SK-N-SH (cell line): ENCODE measurements at regions not wholly inside any gene's neighbourhood (a gene's known extent, or its start where the extent isn't known, plus 50 kb on each side); places are given as distances from the start of the nearest gene placed in this dataset.
"Not testable (repeated sequence)": the region's sequence is repeated elsewhere in the genome, so short reads cannot be mapped to it uniquely, and the experiment has no call there.

ENCODE experiments used
- CTCF ChIA-PET: fragments of 300-600, 350-600 bp; formaldehyde crosslinking; extraction: SDS; loops from one replicate; lab custom pipeline; 2021; lab: Yijun Ruan, JAX
- POLR2A ChIA-PET: fragments of 350-600 bp; sonication (Branson Sonifier 250); formaldehyde crosslinking; extraction: SDS; loops from one replicate; lab custom pipeline; 2020; ENCODE audit warnings: antibody characterized with exemption, inconsistent platforms; lab: Yijun Ruan, JAX
- DNase-seq: peaks from one replicate; pipeline ENCODE4 v3.0.0; 2012
- H2AFZ ChIP-seq: fragments of 200-600 bp; sonication (generic); 2 replicates; pipeline ENCODE4 v1.8.1; 2016; ENCODE audit warnings: antibody characterized with exemption, mild to moderate bottlenecking, low read depth
- H3F3A ChIP-seq: fragments of 200-600 bp; sonication (generic); replicated peaks from 2 replicates; pipeline ENCODE3; 2016; ENCODE audit warnings: antibody characterized with exemption, mild to moderate bottlenecking; ENCODE audit not compliant: insufficient read depth
- H3K27ac ChIP-seq, 2 experiments: fragments of 200-500 bp in 1 of 2; fragments of 200-600 bp in 1 of 2; sonication (Bioruptor generic) in 1 of 2; sonication (generic), shearing (Covaris generic) in 1 of 2; 2 replicates each; pipeline versions ENCODE4 v1.5.1 to v1.6.1; 2014 to 2016; ENCODE audit warnings: low read depth in 2 of 2, inconsistent platforms in 1 of 2, low read length in 1 of 2, mild to moderate bottlenecking in 1 of 2, mixed read lengths in 1 of 2
- H3K27me3 ChIP-seq: fragments of 200-600 bp; sonication (generic), shearing (Covaris generic); 2 replicates; pipeline ENCODE4 v1.6.1; 2016; ENCODE audit warnings: mixed run types; ENCODE audit not compliant: insufficient read depth
- H3K36me3 ChIP-seq, 2 experiments: fragments of 200-500 bp in 1 of 2; fragments of 200-600 bp in 1 of 2; sonication (Bioruptor generic) in 1 of 2; sonication (generic) in 1 of 2; replicated peaks in 1 of 2; 2 replicates each; pipeline versions ENCODE3 to v1.5.1; 2014 to 2016; ENCODE audit warnings: low read length in 1 of 2, mild to moderate bottlenecking in 1 of 2; ENCODE audit not compliant: insufficient read depth in 2 of 2, control insufficient read depth in 1 of 2
- H3K4me1 ChIP-seq, 2 experiments: fragments of 200-500 bp in 1 of 2; fragments of 200-600 bp in 1 of 2; sonication (Bioruptor generic) in 1 of 2; sonication (generic), shearing (Covaris generic) in 1 of 2; 2 replicates each; pipeline versions ENCODE4 v1.5.1 to v1.6.1; 2014 to 2016; ENCODE audit warnings: low read depth in 1 of 2, low read length in 1 of 2, mixed run types in 1 of 2; ENCODE audit not compliant: insufficient read depth in 2 of 2, control insufficient read depth in 1 of 2
- H3K4me2 ChIP-seq: fragments of 200-600 bp; sonication (generic), shearing (Covaris generic); 2 replicates; pipeline ENCODE4 v1.6.1; 2017; ENCODE audit warnings: mixed run types
- H3K4me3 ChIP-seq, 2 experiments: fragments of 200-500 bp in 1 of 2; fragments of 200-600 bp in 1 of 2; sonication (Bioruptor generic) in 1 of 2; sonication (generic), shearing (Covaris generic) in 1 of 2; 2 replicates each; pipeline versions ENCODE4 v1.5.1 to v1.8.1; 2014 to 2016; ENCODE audit warnings: low read depth in 2 of 2, inconsistent platforms in 1 of 2, low read length in 1 of 2, mild to moderate bottlenecking in 1 of 2, mixed read lengths in 1 of 2, moderate library complexity in 1 of 2
- H3K79me2 ChIP-seq: fragments of 200-600 bp; sonication (generic); 2 replicates; pipeline ENCODE4 v1.8.1; 2017; ENCODE audit warnings: mild to moderate bottlenecking; ENCODE audit not compliant: insufficient read depth
- H3K9ac ChIP-seq: fragments of 200-600 bp; sonication (generic); 2 replicates; pipeline ENCODE4 v1.6.1; 2017; ENCODE audit warnings: mixed run types
- H3K9me2 ChIP-seq: fragments of 200-600 bp; sonication (generic); 2 replicates; pipeline ENCODE4 v1.6.1; 2017; ENCODE audit warnings: mixed run types
- H3K9me3 ChIP-seq: fragments of 200-600 bp; sonication (generic); 2 replicates; pipeline ENCODE4 v1.6.1; 2017; ENCODE audit warnings: mixed run types, mild to moderate bottlenecking, moderate library complexity
- H4K20me1 ChIP-seq: fragments of 200-600 bp; sonication (generic); 2 replicates; pipeline ENCODE4 v1.6.1; 2017; ENCODE audit warnings: mild to moderate bottlenecking, mixed run types; ENCODE audit not compliant: insufficient read depth
- FOXM1 ChIP-seq: IDR thresholded peaks from 2 replicates; pipeline ENCODE4 v1.4.0; 2012; ENCODE audit warnings: low read depth, mild to moderate bottlenecking
- MXI1 ChIP-seq: IDR thresholded peaks from 2 replicates; pipeline ENCODE4 v1.6.1; 2012; ENCODE audit warnings: mild to moderate bottlenecking, low read depth, low read length, improper control_type of control experiment
- RCOR1 ChIP-seq: fragments of 150-350 bp; IDR thresholded peaks from 2 replicates; pipeline ENCODE4 v1.6.1; 2017; ENCODE audit warnings: antibody characterized with exemption, low read length
- REST ChIP-seq: IDR thresholded peaks from 2 replicates; pipeline ENCODE4 v1.6.1; 2012; ENCODE audit warnings: mild to moderate bottlenecking, low read depth, low read length, moderate library complexity
- WGBS: methylation state at CpG from one replicate; pipeline ENCODE4 v1.1.6; 2017; ENCODE audit warnings: low lambda C conversion rate; 5-methylcytosine and 5-hydroxymethylcytosine counted together
- TF ChIP-seq, protein P1 (sequence below): IDR thresholded peaks from 2 replicates; pipeline ENCODE4 v1.4.0; 2012; ENCODE audit warnings: low read depth, borderline replicate concordance

DNA sequence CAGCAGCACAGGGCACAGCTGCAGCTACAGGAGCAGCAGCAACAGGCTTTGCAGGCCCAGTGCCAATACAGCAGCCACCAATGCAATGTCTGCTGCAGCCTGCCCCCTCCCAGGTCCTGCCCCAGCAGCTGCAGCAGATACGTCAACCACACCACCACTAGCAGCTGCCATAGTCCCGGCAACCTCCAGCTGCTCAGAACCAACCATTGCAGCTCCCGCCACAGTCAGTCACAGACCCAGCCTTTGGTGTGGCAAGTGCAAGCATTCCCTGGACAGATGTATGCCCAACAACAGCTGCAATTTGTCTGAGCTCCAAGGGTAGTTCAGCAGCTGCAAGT is 53.3 kb upstream of the TUBA3E start:
- TF ChIP-seq REST (no peak), RCOR1 (no peak), FOXM1 (no peak), MXI1 (no peak)
- TF ChIP-seq, protein P1, sequence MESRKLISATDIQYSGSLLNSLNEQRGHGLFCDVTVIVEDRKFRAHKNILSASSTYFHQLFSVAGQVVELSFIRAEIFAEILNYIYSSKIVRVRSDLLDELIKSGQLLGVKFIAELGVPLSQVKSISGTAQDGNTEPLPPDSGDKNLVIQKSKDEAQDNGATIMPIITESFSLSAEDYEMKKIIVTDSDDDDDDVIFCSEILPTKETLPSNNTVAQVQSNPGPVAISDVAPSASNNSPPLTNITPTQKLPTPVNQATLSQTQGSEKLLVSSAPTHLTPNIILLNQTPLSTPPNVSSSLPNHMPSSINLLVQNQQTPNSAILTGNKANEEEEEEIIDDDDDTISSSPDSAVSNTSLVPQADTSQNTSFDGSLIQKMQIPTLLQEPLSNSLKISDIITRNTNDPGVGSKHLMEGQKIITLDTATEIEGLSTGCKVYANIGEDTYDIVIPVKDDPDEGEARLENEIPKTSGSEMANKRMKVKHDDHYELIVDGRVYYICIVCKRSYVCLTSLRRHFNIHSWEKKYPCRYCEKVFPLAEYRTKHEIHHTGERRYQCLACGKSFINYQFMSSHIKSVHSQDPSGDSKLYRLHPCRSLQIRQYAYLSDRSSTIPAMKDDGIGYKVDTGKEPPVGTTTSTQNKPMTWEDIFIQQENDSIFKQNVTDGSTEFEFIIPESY = no peak
- DNase-seq = peak; percentile 44
- Histone ChIP-seq H3K36me3 (no peaks in the 10 kb centered on the region), H3K79me2 (no peaks in the 10 kb centered on the region), H3K4me2 (no peak overlapping the region), H3F3A (no peaks in the 10 kb centered on the region), H3K4me1 (peaks cover 0 to 12% of the 10 kb centered on the region in 2 experiments; a peak in 1 of 4 replicates), H4K20me1 (no peaks in the 10 kb centered on the region), H3K9me2 (no peaks in the 10 kb centered on the region), H3K9ac (no peak overlapping the region), H3K4me3 (no peak overlapping the region), H3K9me3 (no peaks in the 10 kb centered on the region), H3K27me3 (no peaks in the 10 kb centered on the region; the same call in 1 of the 2 replicates), H2AFZ (no peak overlapping the region), H3K27ac (no peak overlapping the region; a peak in 1 of 4 replicates)
- ChIA-PET POLR2A (no interaction called here), CTCF (no interaction called here)
- WGBS = 58% methylated on average over 3 of the region's 3 CpGs

DNA sequence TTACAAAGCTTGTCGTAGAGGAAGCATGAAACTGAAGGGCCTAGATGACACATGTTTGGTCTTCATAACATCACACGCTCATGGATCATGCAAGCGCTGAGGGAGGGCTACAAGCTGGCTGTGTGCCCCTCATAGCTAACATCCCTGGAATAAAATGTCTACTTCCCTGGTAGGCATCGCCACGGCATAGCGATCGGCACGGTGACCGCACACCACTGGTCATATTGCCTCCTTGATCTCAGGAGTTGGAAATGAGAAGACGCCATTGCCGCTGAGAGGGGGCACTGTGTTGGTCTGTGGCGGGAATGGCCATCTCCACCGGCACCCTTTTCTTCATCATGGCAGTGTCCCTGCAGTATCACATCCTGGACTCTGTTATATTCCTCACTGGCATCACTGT is 50.1 kb upstream of the TUBA3E start:
- H4K20me1 ChIP-seq, DNase-seq, H3K79me2 ChIP-seq, H2AFZ ChIP-seq, POLR2A ChIA-PET, H3K36me3 ChIP-seq, H3K9me2 ChIP-seq, CTCF ChIA-PET, H3K27me3 ChIP-seq, H3F3A ChIP-seq, H3K4me3 ChIP-seq, H3K9me3 ChIP-seq, H3K9ac ChIP-seq, H3K4me2 ChIP-seq, H3K27ac ChIP-seq: not testable (repeated sequence)
- peaks cover 0 to 16% of the 10 kb centered on the region in 2 experiments; a peak in 1 of 4 replicates for H3K4me1 ChIP-seq
- 74% methylated on average over 11 of the region's 13 CpGs for WGBS
